ENCODE measurements at regions not wholly inside any gene's neighbourhood (a gene's known extent, or its start where the extent isn't known, plus 50 kb on each side); places are given as distances from the start of the nearest gene placed in this dataset.

DNA sequence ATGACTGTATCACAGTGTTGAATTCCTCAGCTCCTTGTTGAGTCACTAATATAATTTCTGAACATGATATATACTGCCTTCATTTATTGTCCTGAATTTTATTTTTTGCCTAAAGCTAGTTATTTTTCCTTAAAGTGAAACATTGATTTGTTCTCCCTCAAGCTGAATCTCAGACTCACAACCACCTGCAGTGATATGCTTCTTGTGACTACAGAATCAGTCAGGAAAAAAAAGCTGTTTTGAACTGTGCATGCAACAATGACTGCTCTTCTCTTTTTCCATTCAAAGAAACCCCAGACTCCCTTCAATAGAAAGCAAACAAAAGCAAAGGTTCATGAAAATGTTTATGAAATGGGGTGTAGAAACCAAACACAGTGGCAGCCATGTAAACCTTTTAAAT lies 470.2 kb upstream of the CHD1 start:
- TF ChIP-seq, protein P1, sequence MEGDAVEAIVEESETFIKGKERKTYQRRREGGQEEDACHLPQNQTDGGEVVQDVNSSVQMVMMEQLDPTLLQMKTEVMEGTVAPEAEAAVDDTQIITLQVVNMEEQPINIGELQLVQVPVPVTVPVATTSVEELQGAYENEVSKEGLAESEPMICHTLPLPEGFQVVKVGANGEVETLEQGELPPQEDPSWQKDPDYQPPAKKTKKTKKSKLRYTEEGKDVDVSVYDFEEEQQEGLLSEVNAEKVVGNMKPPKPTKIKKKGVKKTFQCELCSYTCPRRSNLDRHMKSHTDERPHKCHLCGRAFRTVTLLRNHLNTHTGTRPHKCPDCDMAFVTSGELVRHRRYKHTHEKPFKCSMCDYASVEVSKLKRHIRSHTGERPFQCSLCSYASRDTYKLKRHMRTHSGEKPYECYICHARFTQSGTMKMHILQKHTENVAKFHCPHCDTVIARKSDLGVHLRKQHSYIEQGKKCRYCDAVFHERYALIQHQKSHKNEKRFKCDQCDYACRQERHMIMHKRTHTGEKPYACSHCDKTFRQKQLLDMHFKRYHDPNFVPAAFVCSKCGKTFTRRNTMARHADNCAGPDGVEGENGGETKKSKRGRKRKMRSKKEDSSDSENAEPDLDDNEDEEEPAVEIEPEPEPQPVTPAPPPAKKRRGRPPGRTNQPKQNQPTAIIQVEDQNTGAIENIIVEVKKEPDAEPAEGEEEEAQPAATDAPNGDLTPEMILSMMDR (IDR thresholded peaks at IDR 0.05) = no peak
- no peak for TF ChIP-seq POLR2A (IDR thresholded peaks at IDR 0.05)
- no peak for TF ChIP-seq POLR2AphosphoS5 (IDR thresholded peaks at IDR 0.05)
- TF ChIP-seq EP300 (IDR thresholded peaks at IDR 0.05) = no peak
